Suprapubic skin (tissue), 3 donors: ENCODE measurements at regions not wholly inside any gene's neighbourhood (a gene's known extent, or its start where the extent isn't known, plus 50 kb on each side); places are given as distances from the start of the nearest gene placed in this dataset.

Experiments used
- CTCF ChIP-seq, 2 donors: fragments of 200-600 bp in 1 of 2; fragments of 450-650 bp in 1 of 2; sonication (generic) in 1 of 2; IDR thresholded peaks; one replicate each; pipeline ENCODE4 v1.5.1; 2016 to 2019; ENCODE audit warnings: antibody characterized with exemption in 2 of 2, mild to moderate bottlenecking in 1 of 2, moderate library complexity in 1 of 2
- EP300 ChIP-seq: sonication (generic); formaldehyde crosslinking; IDR thresholded peaks from one replicate; pipeline ENCODE4 v1.6.1; 2017; ENCODE audit warnings: antibody characterized with exemption
- POLR2A ChIP-seq, 2 donors: fragments of 450-650 bp; IDR thresholded peaks; one replicate each; pipeline ENCODE4 v1.6.1; 2017; ENCODE audit warnings: antibody characterized with exemption in 2 of 2, mild to moderate bottlenecking in 2 of 2, moderate library complexity in 2 of 2

GRCh38 chr2:57139179-57139578 lies 907.4 kb upstream of the VRK2 start:
- no peak for TF ChIP-seq CTCF (IDR thresholded peaks at IDR 0.05)
- no peak for TF ChIP-seq EP300
- no peak for TF ChIP-seq POLR2A (IDR thresholded peaks at IDR 0.05)
